BLaER1 treated with 17β-estradiol and CSF1 and Interleukin-3, amounts not matched to agents 10 nM and 100 nM (cell line): ENCODE measurements at regions not wholly inside any gene's neighbourhood (a gene's known extent, or its start where the extent isn't known, plus 50 kb on each side); places are given as distances from the start of the nearest gene placed in this dataset.
"Not testable (repeated sequence)": the region's sequence is repeated elsewhere in the genome, so short reads cannot be mapped to it uniquely, and the experiment has no call there.

Source experiments
- H3K27ac ChIP-seq, 11 experiments: shearing (Covaris generic); formaldehyde crosslinking; 2 replicates each; pipeline ENCODE4 v1.8.1; 2022
- H3K27me3 ChIP-seq, 11 experiments: shearing (Covaris generic); formaldehyde crosslinking; 2 replicates each; pipeline ENCODE4 v1.8.1; 2022
- H3K36me3 ChIP-seq, 11 experiments: shearing (Covaris generic); formaldehyde crosslinking; 2 replicates each; pipeline ENCODE4 v1.8.1; 2022
- H3K4me1 ChIP-seq, 10 experiments: shearing (Covaris generic); formaldehyde crosslinking; 2 replicates each; pipeline ENCODE4 v1.8.1; 2022
- H3K4me2 ChIP-seq, 11 experiments: shearing (Covaris generic); formaldehyde crosslinking; 2 replicates each; pipeline ENCODE4 v1.8.1; 2022
- H3K4me3 ChIP-seq, 10 experiments: shearing (Covaris generic); formaldehyde crosslinking; 2 replicates each; pipeline ENCODE4 v1.8.1; 2022
- H3K9ac ChIP-seq, 11 experiments: shearing (Covaris generic); formaldehyde crosslinking; 2 replicates each; pipeline ENCODE4 v1.8.1; 2022
- H3K9me3 ChIP-seq, 11 experiments: shearing (Covaris generic); formaldehyde crosslinking; replicated peaks in 1 of 11; 2 replicates each; pipeline ENCODE4 v1.8.1; 2022
- H4K20me1 ChIP-seq, 11 experiments: shearing (Covaris generic); formaldehyde crosslinking; 2 replicates each; pipeline ENCODE4 v1.8.1; 2022
- Cebpa-rat ChIP-seq, 11 experiments: shearing (Covaris generic); IDR thresholded peaks; 2 replicates each; pipeline ENCODE4 v1.8.1; 2022

DNA sequence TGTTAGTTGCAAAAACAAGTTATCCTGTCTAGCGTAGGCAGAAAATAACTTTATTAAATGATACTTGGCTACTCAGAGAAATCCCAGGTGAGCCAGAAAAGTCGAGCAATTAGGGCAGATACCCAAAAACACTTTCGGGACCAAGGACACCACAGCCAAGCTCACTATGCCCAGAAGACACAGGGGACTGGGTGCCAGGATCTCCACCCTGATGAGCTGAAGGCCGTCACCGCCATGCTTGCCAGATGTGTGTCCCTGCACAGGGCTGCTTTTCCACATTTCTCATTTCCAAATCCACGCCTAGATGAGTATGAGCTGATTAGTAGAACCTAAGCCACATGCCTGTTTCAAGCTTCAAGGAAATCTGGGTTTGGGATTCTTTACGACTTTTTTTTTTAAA is 214.0 kb upstream of the SMLR1 start:
- no peaks in the 10 kb centered on the region for H4K20me1 ChIP-seq
- TF ChIP-seq Cebpa-rat (IDR thresholded peaks at IDR 0.05) = no peak
- H3K4me3 ChIP-seq = no peak overlapping the region

DNA sequence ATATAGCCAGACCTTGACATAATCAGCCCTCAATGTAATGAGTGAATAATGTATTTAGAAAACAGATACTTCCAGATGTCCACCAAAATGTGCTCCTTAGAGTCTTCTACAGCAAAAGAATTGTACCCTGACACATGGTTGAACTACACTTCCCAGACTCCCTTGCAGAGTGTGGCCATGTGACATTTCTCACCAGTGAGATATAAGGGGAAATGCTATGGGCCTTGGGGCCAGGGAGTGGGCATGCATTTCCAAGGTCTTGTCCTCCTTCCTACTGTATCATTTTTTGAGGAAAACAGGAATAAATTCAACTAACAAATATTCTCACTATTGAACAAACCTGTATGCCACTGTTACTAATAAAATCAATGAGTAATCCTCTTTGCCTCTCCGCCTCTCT is 211.4 kb upstream of the SMLR1 start:
- Histone ChIP-seq H3K4me2 (no peak overlapping the region), H3K9me3 (no peaks in the 10 kb centered on the region), H3K27me3 (no peaks in the 10 kb centered on the region), H3K9ac (no peak overlapping the region), H3K4me3 (no peak overlapping the region), H3K36me3 (no peaks in the 10 kb centered on the region), H3K27ac (no peak overlapping the region), H4K20me1 (no peaks in the 10 kb centered on the region), H3K4me1 (no peaks in the 10 kb centered on the region)
- no peak for TF ChIP-seq Cebpa-rat (IDR thresholded peaks at IDR 0.05)

More for the DNA sequence above, 214.0 kb upstream of the SMLR1 start:
- Histone ChIP-seq H3K9ac (no peak overlapping the region), H3K27me3 (no peaks in the 10 kb centered on the region), H3K4me2 (no peak overlapping the region), H3K4me1 (no peaks in the 10 kb centered on the region), H3K36me3 (no peaks in the 10 kb centered on the region), H3K9me3 (no peaks in the 10 kb centered on the region), H3K27ac (no peak overlapping the region)

DNA sequence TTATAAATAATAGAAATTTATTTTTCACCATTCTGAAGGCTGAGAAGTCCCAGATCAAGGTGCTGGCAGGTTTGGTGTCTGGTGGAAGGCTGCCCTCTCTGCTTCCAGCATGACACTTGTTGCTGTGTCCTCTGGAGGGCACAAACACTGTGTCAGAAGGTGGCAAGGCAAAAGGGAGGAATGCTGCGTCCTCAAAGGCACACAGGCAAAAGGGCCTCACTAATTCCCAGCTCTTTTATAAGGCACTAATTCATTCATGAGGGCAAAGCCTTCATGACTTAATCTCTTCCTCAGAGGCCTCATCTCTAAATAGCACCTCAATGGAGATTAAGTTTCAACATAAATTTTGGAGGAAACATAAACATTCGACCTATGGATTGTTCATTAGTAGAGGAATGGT is 209.5 kb upstream of the SMLR1 start:
- Histone ChIP-seq H3K9me3 (peaks cover 0 to 5% (median 0%) of the 10 kb centered on the region in 11 experiments; a peak in 3 of 22 replicates), H3K4me3 (no peak overlapping the region), H3K27me3 (no peaks in the 10 kb centered on the region), H4K20me1 (no peaks in the 10 kb centered on the region), H3K27ac (no peak overlapping the region), H3K36me3 (no peaks in the 10 kb centered on the region), H3K9ac (no peak overlapping the region), H3K4me1 (no peaks in the 10 kb centered on the region), H3K4me2 (no peak overlapping the region)
- TF ChIP-seq Cebpa-rat (IDR thresholded peaks at IDR 0.05) = no peak

DNA sequence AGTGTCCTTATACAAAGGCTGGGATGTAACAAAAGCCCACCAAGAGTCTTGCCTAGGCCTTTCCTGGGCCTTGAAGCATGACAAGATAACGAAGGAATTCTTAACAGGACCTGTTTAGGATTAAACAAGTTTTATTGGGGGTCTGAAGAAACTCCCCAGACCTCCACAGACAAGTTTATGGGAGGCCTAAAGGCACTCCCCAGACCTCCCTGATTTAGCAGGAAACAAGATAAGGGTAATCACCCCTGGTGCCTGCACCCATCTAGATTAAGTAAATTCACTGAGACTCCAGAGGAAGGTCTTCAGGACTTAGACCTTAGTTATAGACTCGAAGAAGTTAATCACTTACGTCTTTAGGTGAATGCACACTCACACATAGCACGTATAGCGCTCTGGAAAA is 208.4 kb upstream of the SMLR1 start:
- not testable (repeated sequence) for H4K20me1 ChIP-seq, H3K4me2 ChIP-seq, H3K36me3 ChIP-seq, H3K4me3 ChIP-seq, H3K4me1 ChIP-seq, H3K9ac ChIP-seq, H3K27me3 ChIP-seq, H3K27ac ChIP-seq
- peaks cover 0 to 16% (median 6%) of the 10 kb centered on the region in 11 experiments; a peak in 13 of 22 replicates for H3K9me3 ChIP-seq

DNA sequence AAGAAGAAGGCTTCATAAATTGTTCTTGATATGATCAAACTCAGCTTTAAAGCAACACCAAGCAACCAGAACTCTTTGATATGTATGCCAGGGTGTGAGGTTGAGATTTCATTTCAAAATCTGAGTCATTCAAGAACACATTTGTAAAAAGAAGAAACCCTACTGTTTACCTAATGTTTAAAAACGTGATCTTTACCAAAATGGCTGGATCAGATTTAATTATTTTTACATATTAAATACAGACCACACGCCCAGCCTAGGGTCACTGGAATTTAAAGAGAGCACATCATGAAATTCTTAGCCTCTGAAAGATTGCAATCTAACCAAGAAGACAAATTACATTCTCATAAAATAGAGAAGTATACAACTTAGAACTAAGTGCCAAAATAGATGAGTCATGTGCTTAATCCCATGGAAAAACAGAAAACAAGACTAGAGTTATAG is 206.8 kb upstream of the SMLR1 start:
- Histone ChIP-seq H3K36me3 (no peaks in the 10 kb centered on the region), H3K27ac (no peak overlapping the region), H3K4me1 (no peaks in the 10 kb centered on the region), H3K27me3 (no peaks in the 10 kb centered on the region), H4K20me1 (no peaks in the 10 kb centered on the region), H3K4me2 (no peak overlapping the region), H3K9me3 (peaks cover 0 to 16% (median 6%) of the 10 kb centered on the region in 11 experiments; a peak in 13 of 22 replicates), H3K9ac (no peak overlapping the region), H3K4me3 (no peak overlapping the region)
- no peak for TF ChIP-seq Cebpa-rat (IDR thresholded peaks at IDR 0.05)

DNA sequence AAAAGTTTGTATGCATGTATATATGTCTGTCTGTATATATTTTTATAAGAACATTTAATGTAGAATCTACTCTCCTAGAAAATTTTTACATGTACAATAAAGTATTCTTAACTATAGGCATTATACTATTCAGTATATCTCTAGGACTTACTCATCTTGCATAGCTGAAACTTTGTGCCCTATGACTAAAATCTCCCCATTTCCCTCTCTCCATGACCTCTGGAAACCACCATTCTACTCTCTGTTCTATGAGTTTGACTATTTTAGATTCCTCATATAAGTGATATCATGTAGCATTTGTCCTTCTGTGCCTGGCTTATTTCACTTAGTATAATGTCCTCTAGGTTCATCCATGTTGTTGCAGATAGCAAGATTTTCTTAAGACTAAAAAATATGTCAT is 205.1 kb upstream of the SMLR1 start:
- no peak for TF ChIP-seq Cebpa-rat (IDR thresholded peaks at IDR 0.05)
- H3K9me3 ChIP-seq = peaks cover 0 to 16% (median 6%) of the 10 kb centered on the region in 11 experiments; a peak in 13 of 22 replicates
- H3K27me3 ChIP-seq = no peaks in the 10 kb centered on the region
- H3K9ac ChIP-seq = no peak overlapping the region
- H3K36me3 ChIP-seq = no peaks in the 10 kb centered on the region
- H3K27ac ChIP-seq = no peak overlapping the region
- no peaks in the 10 kb centered on the region for H4K20me1 ChIP-seq
- no peaks in the 10 kb centered on the region for H3K4me1 ChIP-seq
- H3K4me2 ChIP-seq = no peak overlapping the region
- no peak overlapping the region for H3K4me3 ChIP-seq

DNA sequence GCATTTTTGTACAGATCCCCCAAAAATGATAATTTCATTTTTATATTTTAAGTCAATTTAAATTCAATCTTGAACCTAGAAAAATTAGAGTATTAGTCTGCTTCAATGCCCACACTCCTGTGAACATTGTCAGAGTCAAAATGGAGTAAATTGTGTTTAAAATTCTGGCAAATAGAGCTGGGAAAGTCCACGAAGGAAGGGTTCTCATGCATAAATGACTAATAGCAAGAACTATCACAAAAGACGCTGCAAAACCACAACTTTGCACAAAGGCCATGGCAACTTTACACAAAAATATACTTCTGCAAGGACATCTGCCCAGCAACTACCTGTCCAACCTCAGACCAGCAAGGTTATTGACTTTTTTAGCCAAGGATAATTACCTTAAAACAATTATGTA is 203.2 kb upstream of the SMLR1 start:
- Histone ChIP-seq H3K36me3 (no peaks in the 10 kb centered on the region), H3K27me3 (no peaks in the 10 kb centered on the region), H3K9me3 (peaks cover 0 to 16% (median 6%) of the 10 kb centered on the region in 11 experiments; a peak in 13 of 22 replicates), H4K20me1 (no peaks in the 10 kb centered on the region), H3K4me2 (no peak overlapping the region), H3K27ac (no peak overlapping the region), H3K4me1 (no peaks in the 10 kb centered on the region), H3K9ac (no peak overlapping the region), H3K4me3 (no peak overlapping the region)
- no peak for TF ChIP-seq Cebpa-rat (IDR thresholded peaks at IDR 0.05)

DNA sequence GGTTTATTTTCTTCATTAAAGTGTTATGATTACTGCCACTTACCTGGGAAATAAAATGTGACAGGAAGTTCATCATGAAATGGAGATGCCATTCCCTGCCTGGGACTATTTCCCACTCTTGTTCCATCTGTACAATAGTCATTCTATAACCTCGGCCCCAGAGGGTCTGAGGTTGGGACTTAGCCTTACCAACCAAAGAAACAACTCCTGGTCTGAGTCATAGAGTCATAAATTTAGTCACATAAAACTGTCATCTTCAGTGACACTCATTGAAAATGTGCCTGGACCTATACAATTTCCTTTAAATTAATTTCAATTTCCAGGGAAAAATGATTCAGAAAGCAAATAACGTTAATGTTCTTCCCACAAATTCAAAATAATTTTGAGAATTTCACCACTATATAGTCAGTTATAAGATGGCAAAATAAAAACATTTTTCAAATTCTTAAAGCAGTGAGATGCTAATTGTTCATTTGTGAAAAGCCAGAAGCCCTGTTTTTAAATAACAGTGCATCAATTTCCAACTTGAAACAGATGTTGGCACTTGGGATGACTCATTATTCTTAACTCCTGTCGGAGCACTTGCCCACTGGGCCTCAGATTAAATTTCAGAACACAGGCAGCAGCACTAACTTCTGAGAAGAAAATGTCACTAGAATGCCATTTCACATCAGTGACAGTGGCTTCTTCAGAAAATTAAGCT is 201.2 kb upstream of the SMLR1 start:
- no peak for TF ChIP-seq Cebpa-rat (IDR thresholded peaks at IDR 0.05)
- Histone ChIP-seq H3K27me3 (no peaks in the 10 kb centered on the region), H3K36me3 (no peaks in the 10 kb centered on the region), H3K9me3 (peaks cover 0 to 16% (median 6%) of the 10 kb centered on the region in 11 experiments; a peak in 13 of 22 replicates), H3K9ac (no peak overlapping the region), H3K4me3 (no peak overlapping the region), H3K27ac (no peak overlapping the region), H3K4me2 (no peak overlapping the region), H4K20me1 (no peaks in the 10 kb centered on the region), H3K4me1 (no peaks in the 10 kb centered on the region)

DNA sequence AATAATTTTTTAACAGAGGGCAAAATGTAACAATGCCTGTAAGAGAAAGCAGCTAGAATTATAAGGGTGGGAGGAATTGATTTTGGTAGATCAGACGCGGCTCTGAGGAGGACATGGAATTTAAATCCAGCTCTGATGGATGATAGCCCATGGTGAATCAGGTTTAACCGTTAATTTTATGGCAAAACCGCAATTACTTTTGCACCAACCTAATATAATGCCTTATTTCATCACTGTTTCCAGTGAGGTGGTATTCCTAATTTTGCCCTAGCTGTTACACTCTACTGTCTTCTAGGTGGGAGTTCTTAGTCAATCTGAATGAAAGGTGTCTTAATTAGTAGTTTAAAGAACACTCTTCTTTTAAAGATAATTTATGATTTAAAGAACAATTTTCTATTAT is 198.3 kb upstream of the SMLR1 start:
- Histone ChIP-seq H3K4me2 (no peak overlapping the region), H3K36me3 (no peaks in the 10 kb centered on the region), H3K9me3 (no peaks in the 10 kb centered on the region; a peak in 2 of 22 replicates), H3K4me3 (no peak overlapping the region), H3K27ac (no peak overlapping the region), H3K9ac (no peak overlapping the region), H3K4me1 (no peaks in the 10 kb centered on the region), H3K27me3 (no peaks in the 10 kb centered on the region), H4K20me1 (no peaks in the 10 kb centered on the region)
- TF ChIP-seq Cebpa-rat (IDR thresholded peaks at IDR 0.05) = no peak

DNA sequence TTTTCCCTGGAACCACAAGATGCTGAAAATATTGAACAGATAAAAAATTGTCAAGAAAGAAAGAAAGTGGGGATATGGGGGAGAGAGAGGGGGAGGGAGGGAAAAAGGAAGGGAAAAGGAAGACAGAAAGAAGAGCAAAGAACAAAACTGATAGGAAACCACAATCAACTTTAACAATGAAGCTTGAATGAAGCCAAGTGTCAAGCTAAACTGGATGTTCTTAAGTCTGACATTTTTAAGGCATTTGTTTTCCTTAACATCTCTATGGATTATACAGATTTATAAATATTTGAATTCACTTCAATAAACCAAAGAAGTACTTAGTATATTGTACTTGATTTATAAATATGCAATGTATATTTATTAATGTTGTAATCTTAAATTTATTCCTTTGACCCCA is 197.6 kb upstream of the SMLR1 start:
- H3K9ac ChIP-seq = no peak overlapping the region
- no peaks in the 10 kb centered on the region for H3K27me3 ChIP-seq
- H3K4me3 ChIP-seq = no peak overlapping the region
- TF ChIP-seq Cebpa-rat (IDR thresholded peaks at IDR 0.05) = no peak
- no peaks in the 10 kb centered on the region for H3K36me3 ChIP-seq
- no peak overlapping the region for H3K27ac ChIP-seq
- no peaks in the 10 kb centered on the region for H4K20me1 ChIP-seq
- H3K4me2 ChIP-seq = no peak overlapping the region
- no peaks in the 10 kb centered on the region for H3K9me3 ChIP-seq
- H3K4me1 ChIP-seq = no peaks in the 10 kb centered on the region
